Muscle layer of colon (tissue), 2 donors: ENCODE measurements at regions not wholly inside any gene's neighbourhood (a gene's known extent, or its start where the extent isn't known, plus 50 kb on each side); places are given as distances from the start of the nearest gene placed in this dataset.

Experiments used
- H3K27ac ChIP-seq: one replicate; pipeline ENCODE4 v1.7.0; 2013; ENCODE audit warnings: low read depth, mild to moderate bottlenecking, low read length, moderate library complexity
- H3K27me3 ChIP-seq, 2 donors: one replicate each; pipeline ENCODE4 v1.7.0; 2013; ENCODE audit warnings: low read length in 2 of 2, mild to moderate bottlenecking in 2 of 2; ENCODE audit not compliant: insufficient read depth in 2 of 2, control insufficient read depth in 1 of 2
- H3K36me3 ChIP-seq: one replicate; pipeline ENCODE4 v1.7.0; 2013; ENCODE audit warnings: mild to moderate bottlenecking, low read length; ENCODE audit not compliant: insufficient read depth
- H3K4me1 ChIP-seq: one replicate; pipeline ENCODE4 v1.7.0; 2013; ENCODE audit warnings: mild to moderate bottlenecking, low read length; ENCODE audit not compliant: insufficient read depth
- H3K4me3 ChIP-seq, 2 donors: one replicate each; pipeline ENCODE4 v1.7.0; 2013; ENCODE audit warnings: low read length in 2 of 2, low read depth in 1 of 2, mild to moderate bottlenecking in 1 of 2, moderate library complexity in 1 of 2
- H3K9ac ChIP-seq: one replicate; pipeline ENCODE4 v1.7.0; 2013; ENCODE audit warnings: low read length
- H3K9me3 ChIP-seq: one replicate; pipeline ENCODE4 v1.7.0; 2013; ENCODE audit warnings: mild to moderate bottlenecking, low read length
- donor health status: abdominal sarcoma.
- donor health status: Adenocarcinoma of cecum.

GRCh38 chrX:137427426-137427778, 138.5 kb upstream of the ZIC3 start:
- no peaks in the 10 kb centered on the region for H3K9me3 ChIP-seq
- no peak overlapping the region for H3K27ac ChIP-seq
- H3K9ac ChIP-seq: no peak overlapping the region
- H3K36me3 ChIP-seq: no peaks in the 10 kb centered on the region
- peaks cover 6% of the 10 kb centered on the region for H3K4me1 ChIP-seq
- H3K4me3 ChIP-seq: peak overlapping the region in 1 of 2 donors; percentile 51
- H3K27me3 ChIP-seq: peaks cover 51 to 56% of the 10 kb centered on the region in 2 donors

- no peak overlapping the region for H3K27ac ChIP-seq
- H3K9ac ChIP-seq: no peak overlapping the region
- H3K4me1 ChIP-seq: peaks cover 6% of the 10 kb centered on the region
- peaks cover 51 to 59% of the 10 kb centered on the region in 2 donors for H3K27me3 ChIP-seq
- H3K36me3 ChIP-seq: no peaks in the 10 kb centered on the region
- H3K9me3 ChIP-seq: no peaks in the 10 kb centered on the region
- peak overlapping the region in 1 of 2 donors; percentile 51 for H3K4me3 ChIP-seq
Measured at GRCh38 chrX:137426695-137427425, 139.1 kb upstream of the ZIC3 start.

GRCh38 chrX:137425986-137426385, 139.9 kb upstream of the ZIC3 start:
- Histone ChIP-seq H3K4me3 (no peak overlapping the region), H3K36me3 (no peaks in the 10 kb centered on the region), H3K27me3 (peaks cover 51 to 57% of the 10 kb centered on the region in 2 donors), H3K27ac (no peak overlapping the region), H3K9me3 (no peaks in the 10 kb centered on the region), H3K9ac (no peak overlapping the region), H3K4me1 (peaks cover 6% of the 10 kb centered on the region)

GRCh38 chrX:137425273-137425902, 140.5 kb upstream of the ZIC3 start:
- Histone ChIP-seq H3K9me3 (no peaks in the 10 kb centered on the region), H3K4me1 (peaks cover 6% of the 10 kb centered on the region), H3K27me3 (peaks cover 51 to 53% of the 10 kb centered on the region in 2 donors), H3K27ac (no peak overlapping the region), H3K9ac (no peak overlapping the region), H3K36me3 (no peaks in the 10 kb centered on the region), H3K4me3 (no peak overlapping the region)

- no peaks in the 10 kb centered on the region for H3K9me3 ChIP-seq
- no peak overlapping the region for H3K4me3 ChIP-seq
- no peaks in the 10 kb centered on the region for H3K36me3 ChIP-seq
- no peak overlapping the region for H3K9ac ChIP-seq
- no peak overlapping the region for H3K27ac ChIP-seq
- H3K27me3 ChIP-seq: peaks cover 50% of the 10 kb centered on the region in 2 donors
- H3K4me1 ChIP-seq: peaks cover 6% of the 10 kb centered on the region
Measured at GRCh38 chrX:137424679-137425078, 141.2 kb upstream of the ZIC3 start.

GRCh38 chrX:137423241-137423640, 142.7 kb upstream of the ZIC3 start:
- no peaks in the 10 kb centered on the region for H3K9me3 ChIP-seq

GRCh38 chrX:137418086-137418485, 147.8 kb upstream of the ZIC3 start:
- peaks cover 4 to 6% of the 10 kb centered on the region in 2 donors for H3K27me3 ChIP-seq

More at GRCh38 chrX:137423241-137423640, 142.7 kb upstream of the ZIC3 start:
- H3K27me3 ChIP-seq: peaks cover 36 to 40% of the 10 kb centered on the region in 2 donors
- H3K4me3 ChIP-seq: no peak overlapping the region
- H3K27ac ChIP-seq: no peak overlapping the region
- no peaks in the 10 kb centered on the region for H3K4me1 ChIP-seq
- H3K9ac ChIP-seq: no peak overlapping the region
- H3K36me3 ChIP-seq: no peaks in the 10 kb centered on the region

GRCh38 chrX:137413190-137413589, 152.7 kb upstream of the ZIC3 start:
- Histone ChIP-seq H3K9ac (no peak overlapping the region), H3K27me3 (no peaks in the 10 kb centered on the region), H3K9me3 (peaks cover 3% of the 10 kb centered on the region), H3K36me3 (no peaks in the 10 kb centered on the region), H3K4me1 (no peaks in the 10 kb centered on the region), H3K27ac (no peak overlapping the region), H3K4me3 (no peak overlapping the region)

More at GRCh38 chrX:137418086-137418485, 147.8 kb upstream of the ZIC3 start:
- Histone ChIP-seq H3K9me3 (no peaks in the 10 kb centered on the region), H3K9ac (no peak overlapping the region), H3K27ac (no peak overlapping the region), H3K36me3 (no peaks in the 10 kb centered on the region), H3K4me1 (no peaks in the 10 kb centered on the region), H3K4me3 (no peak overlapping the region)

- no peaks in the 10 kb centered on the region for H3K27me3 ChIP-seq
- H3K36me3 ChIP-seq: no peaks in the 10 kb centered on the region
- H3K9me3 ChIP-seq: peaks cover 3% of the 10 kb centered on the region
- H3K4me3 ChIP-seq: no peak overlapping the region
- no peak overlapping the region for H3K27ac ChIP-seq
- H3K4me1 ChIP-seq: no peaks in the 10 kb centered on the region
- H3K9ac ChIP-seq: no peak overlapping the region
Measured at GRCh38 chrX:137405449-137406140, 160.3 kb upstream of the ZIC3 start.

GRCh38 chrX:137401092-137401491, 164.8 kb upstream of the ZIC3 start:
- Histone ChIP-seq H3K9ac (no peak overlapping the region), H3K9me3 (no peaks in the 10 kb centered on the region), H3K27me3 (no peaks in the 10 kb centered on the region), H3K4me3 (no peak overlapping the region), H3K4me1 (no peaks in the 10 kb centered on the region), H3K27ac (no peak overlapping the region), H3K36me3 (no peaks in the 10 kb centered on the region)

GRCh38 chrX:137387646-137388045, 178.3 kb upstream of the ZIC3 start:
- no peaks in the 10 kb centered on the region for H3K9me3 ChIP-seq
- no peaks in the 10 kb centered on the region for H3K27me3 ChIP-seq
- no peak overlapping the region for H3K4me3 ChIP-seq
- H3K36me3 ChIP-seq: no peaks in the 10 kb centered on the region
- no peak overlapping the region for H3K27ac ChIP-seq
- no peaks in the 10 kb centered on the region for H3K4me1 ChIP-seq
- H3K9ac ChIP-seq: no peak overlapping the region
